Vagina (tissue), 2 donors: ENCODE measurements at regions not wholly inside any gene's neighbourhood (a gene's known extent, or its start where the extent isn't known, plus 50 kb on each side); places are given as distances from the start of the nearest gene placed in this dataset.

ENCODE experiments used
- POLR2A ChIP-seq, 2 donors: fragments of 450-650 bp; IDR thresholded peaks; one replicate each; pipeline ENCODE4 v1.6.1; 2017; ENCODE audit warnings: antibody characterized with exemption in 2 of 2, mild to moderate bottlenecking in 2 of 2, moderate library complexity in 2 of 2
- POLR2AphosphoS5 ChIP-seq, 2 donors: sonication (generic); formaldehyde crosslinking; IDR thresholded peaks; one replicate each; pipeline ENCODE4 v1.9.0; 2017; ENCODE audit warnings: antibody characterized with exemption in 2 of 2, mild to moderate bottlenecking in 2 of 2, low read depth in 1 of 2; ENCODE audit not compliant: insufficient read depth in 1 of 2
- TF ChIP-seq, protein P1 (sequence below), 3 experiments: fragments of 450-650 bp in 2 of 3; fragments of 200-600 bp in 1 of 3; sonication (generic) in 1 of 3; IDR thresholded peaks; one replicate each; pipeline ENCODE4 v1.5.1; 2017 to 2019; ENCODE audit warnings: antibody characterized with exemption in 3 of 3, mild to moderate bottlenecking in 2 of 3, moderate library complexity in 2 of 3

DNA sequence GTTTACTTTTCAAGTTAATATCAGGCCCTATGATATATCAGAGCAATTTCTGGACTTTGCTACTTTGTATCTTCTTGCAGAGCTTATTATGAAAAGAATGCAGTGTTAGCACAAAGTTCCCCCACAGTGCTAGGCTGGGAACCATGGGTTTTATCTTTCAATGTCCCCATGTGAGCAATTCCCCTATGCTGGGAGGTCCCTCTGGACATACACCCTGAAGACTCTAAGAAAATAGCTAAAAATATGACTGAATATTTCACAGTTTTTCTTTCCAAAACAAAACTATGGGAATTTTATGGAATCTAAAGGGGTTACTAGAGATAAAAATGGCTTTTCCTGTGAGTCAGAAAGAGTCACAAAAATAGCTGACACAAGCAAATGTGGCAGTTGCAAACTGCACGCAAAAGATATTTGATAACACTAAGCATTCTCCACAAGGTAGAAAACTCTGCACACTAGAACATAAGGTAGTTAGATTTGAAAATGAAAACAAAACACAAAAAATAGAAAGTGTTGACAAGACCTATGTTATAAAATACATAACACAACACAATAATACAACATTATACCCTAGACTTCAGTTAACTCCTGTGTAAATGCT is 487.5 kb upstream of the GRIN3A start:
- TF ChIP-seq POLR2A (IDR thresholded peaks at IDR 0.05) (no peak), POLR2AphosphoS5 (IDR thresholded peaks at IDR 0.05; ENCODE audit: insufficient read depth in 1 of 2, low read depth in 1 of 2) (no peak)
- TF ChIP-seq, protein P1, sequence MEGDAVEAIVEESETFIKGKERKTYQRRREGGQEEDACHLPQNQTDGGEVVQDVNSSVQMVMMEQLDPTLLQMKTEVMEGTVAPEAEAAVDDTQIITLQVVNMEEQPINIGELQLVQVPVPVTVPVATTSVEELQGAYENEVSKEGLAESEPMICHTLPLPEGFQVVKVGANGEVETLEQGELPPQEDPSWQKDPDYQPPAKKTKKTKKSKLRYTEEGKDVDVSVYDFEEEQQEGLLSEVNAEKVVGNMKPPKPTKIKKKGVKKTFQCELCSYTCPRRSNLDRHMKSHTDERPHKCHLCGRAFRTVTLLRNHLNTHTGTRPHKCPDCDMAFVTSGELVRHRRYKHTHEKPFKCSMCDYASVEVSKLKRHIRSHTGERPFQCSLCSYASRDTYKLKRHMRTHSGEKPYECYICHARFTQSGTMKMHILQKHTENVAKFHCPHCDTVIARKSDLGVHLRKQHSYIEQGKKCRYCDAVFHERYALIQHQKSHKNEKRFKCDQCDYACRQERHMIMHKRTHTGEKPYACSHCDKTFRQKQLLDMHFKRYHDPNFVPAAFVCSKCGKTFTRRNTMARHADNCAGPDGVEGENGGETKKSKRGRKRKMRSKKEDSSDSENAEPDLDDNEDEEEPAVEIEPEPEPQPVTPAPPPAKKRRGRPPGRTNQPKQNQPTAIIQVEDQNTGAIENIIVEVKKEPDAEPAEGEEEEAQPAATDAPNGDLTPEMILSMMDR (IDR thresholded peaks at IDR 0.05), result no peak
